PC-3 (cell line): ENCODE measurements at regions not wholly inside any gene's neighbourhood (a gene's known extent, or its start where the extent isn't known, plus 50 kb on each side); places are given as distances from the start of the nearest gene placed in this dataset.

Experiments used
- EZH2 ChIP-seq: fragments of 300-600 bp; sonication (generic); IDR thresholded peaks from one replicate; pipeline ENCODE4 v1.6.1; 2017; ENCODE audit warnings: antibody characterized with exemption, mild to moderate bottlenecking, low read length; ENCODE audit not compliant: unreplicated experiment
- EZH2phosphoT487 ChIP-seq: fragments of 300-600 bp; sonication (generic); IDR thresholded peaks from 2 replicates; pipeline ENCODE4 v1.6.1; 2018; ENCODE audit warnings: mild to moderate bottlenecking, antibody characterized with exemption, low read length, borderline replicate concordance
- TF ChIP-seq, protein P1 (sequence below): fragments of 300-600 bp; sonication (generic); conservative IDR thresholded peaks from 2 replicates; pipeline ENCODE4 v1.5.1; 2017; ENCODE audit warnings: antibody characterized with exemption, low read depth, mild to moderate bottlenecking, low read length

DNA sequence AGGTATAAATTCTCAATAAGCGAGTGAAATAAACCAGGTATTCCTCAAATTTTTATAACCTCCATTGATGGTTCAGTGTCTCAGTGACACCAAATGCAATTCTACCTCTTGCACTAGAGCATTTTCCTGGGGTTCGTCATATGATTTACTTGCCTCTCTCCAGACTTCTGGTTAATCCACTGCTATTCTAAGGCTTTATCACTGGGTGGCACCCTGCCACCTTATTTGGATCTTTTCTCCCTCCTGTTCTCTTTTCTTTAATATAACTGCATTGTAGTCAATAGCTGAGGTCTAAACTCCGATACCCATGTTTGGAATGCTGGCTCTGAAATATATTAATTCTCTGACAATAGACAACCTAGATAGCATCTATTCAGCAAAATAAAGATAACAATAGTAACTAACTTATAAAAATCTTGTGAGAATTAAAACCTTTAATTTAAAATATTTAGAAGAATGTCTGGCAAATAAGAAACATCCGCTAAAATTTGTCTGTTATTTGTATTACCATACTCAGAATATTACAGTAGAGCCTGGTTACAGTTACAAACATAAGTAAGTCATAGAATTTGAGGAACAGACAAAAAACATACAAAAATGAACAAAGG lies 436.4 kb downstream of the PLA2G4A start:
- TF ChIP-seq, protein P1, sequence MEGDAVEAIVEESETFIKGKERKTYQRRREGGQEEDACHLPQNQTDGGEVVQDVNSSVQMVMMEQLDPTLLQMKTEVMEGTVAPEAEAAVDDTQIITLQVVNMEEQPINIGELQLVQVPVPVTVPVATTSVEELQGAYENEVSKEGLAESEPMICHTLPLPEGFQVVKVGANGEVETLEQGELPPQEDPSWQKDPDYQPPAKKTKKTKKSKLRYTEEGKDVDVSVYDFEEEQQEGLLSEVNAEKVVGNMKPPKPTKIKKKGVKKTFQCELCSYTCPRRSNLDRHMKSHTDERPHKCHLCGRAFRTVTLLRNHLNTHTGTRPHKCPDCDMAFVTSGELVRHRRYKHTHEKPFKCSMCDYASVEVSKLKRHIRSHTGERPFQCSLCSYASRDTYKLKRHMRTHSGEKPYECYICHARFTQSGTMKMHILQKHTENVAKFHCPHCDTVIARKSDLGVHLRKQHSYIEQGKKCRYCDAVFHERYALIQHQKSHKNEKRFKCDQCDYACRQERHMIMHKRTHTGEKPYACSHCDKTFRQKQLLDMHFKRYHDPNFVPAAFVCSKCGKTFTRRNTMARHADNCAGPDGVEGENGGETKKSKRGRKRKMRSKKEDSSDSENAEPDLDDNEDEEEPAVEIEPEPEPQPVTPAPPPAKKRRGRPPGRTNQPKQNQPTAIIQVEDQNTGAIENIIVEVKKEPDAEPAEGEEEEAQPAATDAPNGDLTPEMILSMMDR = peak; percentile 66
- TF ChIP-seq EZH2 (no peak), EZH2phosphoT487 (no peak)
